ENCODE measurements at regions not wholly inside any gene's neighbourhood (a gene's known extent, or its start where the extent isn't known, plus 50 kb on each side); places are given as distances from the start of the nearest gene placed in this dataset.

- DNase-seq (ENCODE audit: low spot score), result no peak
Observed at GRCh38 chr12:77214136-77214535, 148.8 kb upstream of the E2F7 start.

GRCh38 chr12:77213319-77213718 lies 147.9 kb upstream of the E2F7 start:
- DNase-seq (ENCODE audit: low spot score), result no peak

- no peak for DNase-seq (ENCODE audit: low spot score)
Observed at GRCh38 chr12:77210724-77211123, 145.4 kb upstream of the E2F7 start.

- DNase-seq (ENCODE audit: low spot score), result no peak
Observed at GRCh38 chr12:77204083-77204482, 138.7 kb upstream of the E2F7 start.

GRCh38 chr12:77202457-77203060 lies 137.2 kb upstream of the E2F7 start:
- no peak for DNase-seq (ENCODE audit: low spot score)

GRCh38 chr12:77189901-77190416 lies 124.6 kb upstream of the E2F7 start:
- no peak for DNase-seq (ENCODE audit: low spot score)

GRCh38 chr12:77189458-77189857 lies 124.1 kb upstream of the E2F7 start:
- DNase-seq (ENCODE audit: low spot score), result no peak

GRCh38 chr12:77179515-77179914 lies 114.1 kb upstream of the E2F7 start:
- no peak for DNase-seq (ENCODE audit: low spot score)

GRCh38 chr12:77167801-77168200 lies 102.4 kb upstream of the E2F7 start:
- no peak for DNase-seq (ENCODE audit: low spot score)

GRCh38 chr12:77166696-77167095 lies 101.3 kb upstream of the E2F7 start:
- no peak for DNase-seq (ENCODE audit: low spot score)

GRCh38 chr12:77163074-77164038 lies 98.0 kb upstream of the E2F7 start:
- no peak for DNase-seq (ENCODE audit: low spot score)

GRCh38 chr12:77161944-77162343 lies 96.6 kb upstream of the E2F7 start:
- DNase-seq (ENCODE audit: low spot score), result no peak

- DNase-seq (ENCODE audit: low spot score), result no peak
Observed at GRCh38 chr12:77160931-77161330, 95.6 kb upstream of the E2F7 start.

GRCh38 chr12:77153706-77154105 lies 88.3 kb upstream of the E2F7 start:
- DNase-seq (ENCODE audit: low spot score), result no peak

GRCh38 chr12:77152623-77153193 lies 87.3 kb upstream of the E2F7 start:
- peak; percentile 5 for DNase-seq (ENCODE audit: low spot score)

- DNase-seq (ENCODE audit: low spot score), result no peak
Observed at GRCh38 chr12:77151030-77151429, 85.7 kb upstream of the E2F7 start.

GRCh38 chr12:77133566-77133965 lies 68.2 kb upstream of the E2F7 start:
- no peak for DNase-seq (ENCODE audit: low spot score)

GRCh38 chr12:77131977-77132490 lies 66.7 kb upstream of the E2F7 start:
- no peak for DNase-seq (ENCODE audit: low spot score)

- no peak for DNase-seq (ENCODE audit: low spot score)
Observed at GRCh38 chr12:77130193-77130592, 64.8 kb upstream of the E2F7 start.

GRCh38 chr12:77124767-77125166 lies 59.4 kb upstream of the E2F7 start:
- DNase-seq (ENCODE audit: low spot score), result no peak

GRCh38 chr12:77122661-77123060 lies 57.3 kb upstream of the E2F7 start:
- DNase-seq (ENCODE audit: low spot score), result no peak

- DNase-seq (ENCODE audit: low spot score), result no peak
Observed at GRCh38 chr12:77122236-77122635, 56.9 kb upstream of the E2F7 start.

Measured in globus pallidus (tissue), 1 donor.